ENCODE measurements at regions not wholly inside any gene's neighbourhood (a gene's known extent, or its start where the extent isn't known, plus 50 kb on each side); places are given as distances from the start of the nearest gene placed in this dataset.

DNA sequence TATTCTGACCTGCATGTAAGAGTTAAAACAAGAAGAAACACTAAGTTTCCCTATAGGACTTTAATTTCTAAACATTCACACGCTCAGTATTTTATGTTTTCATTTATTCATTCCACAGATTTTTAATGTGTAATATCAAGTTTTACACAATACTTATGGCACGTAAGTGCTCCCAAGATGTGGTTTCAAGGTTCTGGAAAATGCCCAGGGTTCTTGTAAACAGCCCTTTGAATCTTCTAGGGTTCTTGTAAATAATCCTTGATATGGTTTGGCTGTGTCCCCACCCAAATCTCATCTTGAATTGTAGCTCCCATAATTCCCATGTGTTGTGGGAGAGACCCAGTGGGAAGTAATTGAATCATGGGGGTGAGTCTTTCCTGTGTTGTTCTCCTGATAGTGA is 383.0 kb downstream of the TXNL1 start:
- TF ChIP-seq, protein P1, sequence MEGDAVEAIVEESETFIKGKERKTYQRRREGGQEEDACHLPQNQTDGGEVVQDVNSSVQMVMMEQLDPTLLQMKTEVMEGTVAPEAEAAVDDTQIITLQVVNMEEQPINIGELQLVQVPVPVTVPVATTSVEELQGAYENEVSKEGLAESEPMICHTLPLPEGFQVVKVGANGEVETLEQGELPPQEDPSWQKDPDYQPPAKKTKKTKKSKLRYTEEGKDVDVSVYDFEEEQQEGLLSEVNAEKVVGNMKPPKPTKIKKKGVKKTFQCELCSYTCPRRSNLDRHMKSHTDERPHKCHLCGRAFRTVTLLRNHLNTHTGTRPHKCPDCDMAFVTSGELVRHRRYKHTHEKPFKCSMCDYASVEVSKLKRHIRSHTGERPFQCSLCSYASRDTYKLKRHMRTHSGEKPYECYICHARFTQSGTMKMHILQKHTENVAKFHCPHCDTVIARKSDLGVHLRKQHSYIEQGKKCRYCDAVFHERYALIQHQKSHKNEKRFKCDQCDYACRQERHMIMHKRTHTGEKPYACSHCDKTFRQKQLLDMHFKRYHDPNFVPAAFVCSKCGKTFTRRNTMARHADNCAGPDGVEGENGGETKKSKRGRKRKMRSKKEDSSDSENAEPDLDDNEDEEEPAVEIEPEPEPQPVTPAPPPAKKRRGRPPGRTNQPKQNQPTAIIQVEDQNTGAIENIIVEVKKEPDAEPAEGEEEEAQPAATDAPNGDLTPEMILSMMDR (IDR thresholded peaks at IDR 0.05; ENCODE audit: low read length), result no peak
- TF ChIP-seq EZH2 (IDR thresholded peaks at IDR 0.05; ENCODE audit: borderline replicate concordance, low read length), result no peak

Data from OCI-LY1 (cell line).